ENCODE measurements at regions not wholly inside any gene's neighbourhood (a gene's known extent, or its start where the extent isn't known, plus 50 kb on each side); places are given as distances from the start of the nearest gene placed in this dataset.
"Not testable (repeated sequence)": the region's sequence is repeated elsewhere in the genome, so short reads cannot be mapped to it uniquely, and the experiment has no call there.

DNA sequence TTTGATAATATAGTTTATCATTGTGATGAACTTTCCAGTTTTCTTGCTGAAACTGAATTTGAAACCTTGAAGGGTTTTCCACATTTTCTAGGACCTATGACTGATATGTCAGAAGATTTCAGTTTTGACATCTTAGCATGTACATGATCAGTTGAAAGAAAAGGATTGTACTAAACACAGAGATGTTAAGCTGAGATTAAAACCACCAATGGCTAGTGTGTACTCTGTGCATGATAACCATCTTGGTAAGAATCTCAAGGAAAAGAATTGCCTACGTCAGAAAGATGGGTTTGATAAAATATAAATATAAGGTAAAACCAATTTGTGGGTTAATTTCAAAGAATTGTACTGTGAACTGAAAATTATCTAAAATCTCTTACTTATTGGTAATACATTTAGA is 776.4 kb downstream of the GATA3 start:
- DNase-seq (ENCODE audit: low read depth in 2 of 2): no peak
- no peak overlapping the region for H3K4me3 ChIP-seq (replicated peaks in 1 of 2; ENCODE audit: low read depth in 2 of 2, low read length in 2 of 2)
- TF ChIP-seq, protein P1, sequence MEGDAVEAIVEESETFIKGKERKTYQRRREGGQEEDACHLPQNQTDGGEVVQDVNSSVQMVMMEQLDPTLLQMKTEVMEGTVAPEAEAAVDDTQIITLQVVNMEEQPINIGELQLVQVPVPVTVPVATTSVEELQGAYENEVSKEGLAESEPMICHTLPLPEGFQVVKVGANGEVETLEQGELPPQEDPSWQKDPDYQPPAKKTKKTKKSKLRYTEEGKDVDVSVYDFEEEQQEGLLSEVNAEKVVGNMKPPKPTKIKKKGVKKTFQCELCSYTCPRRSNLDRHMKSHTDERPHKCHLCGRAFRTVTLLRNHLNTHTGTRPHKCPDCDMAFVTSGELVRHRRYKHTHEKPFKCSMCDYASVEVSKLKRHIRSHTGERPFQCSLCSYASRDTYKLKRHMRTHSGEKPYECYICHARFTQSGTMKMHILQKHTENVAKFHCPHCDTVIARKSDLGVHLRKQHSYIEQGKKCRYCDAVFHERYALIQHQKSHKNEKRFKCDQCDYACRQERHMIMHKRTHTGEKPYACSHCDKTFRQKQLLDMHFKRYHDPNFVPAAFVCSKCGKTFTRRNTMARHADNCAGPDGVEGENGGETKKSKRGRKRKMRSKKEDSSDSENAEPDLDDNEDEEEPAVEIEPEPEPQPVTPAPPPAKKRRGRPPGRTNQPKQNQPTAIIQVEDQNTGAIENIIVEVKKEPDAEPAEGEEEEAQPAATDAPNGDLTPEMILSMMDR (IDR thresholded peaks at IDR 0.05; ENCODE audit: low read depth, low read length): no peak

GRCh38 chr10:8835453-8836167 is 781.1 kb downstream of the GATA3 start:
- DNase-seq (ENCODE audit: low read depth in 2 of 2): no peak
- TF ChIP-seq, protein P1 (IDR thresholded peaks at IDR 0.05; ENCODE audit: low read depth, low read length): no peak
- no peak overlapping the region for H3K4me3 ChIP-seq (replicated peaks in 1 of 2; ENCODE audit: low read depth in 2 of 2, low read length in 2 of 2)

DNA sequence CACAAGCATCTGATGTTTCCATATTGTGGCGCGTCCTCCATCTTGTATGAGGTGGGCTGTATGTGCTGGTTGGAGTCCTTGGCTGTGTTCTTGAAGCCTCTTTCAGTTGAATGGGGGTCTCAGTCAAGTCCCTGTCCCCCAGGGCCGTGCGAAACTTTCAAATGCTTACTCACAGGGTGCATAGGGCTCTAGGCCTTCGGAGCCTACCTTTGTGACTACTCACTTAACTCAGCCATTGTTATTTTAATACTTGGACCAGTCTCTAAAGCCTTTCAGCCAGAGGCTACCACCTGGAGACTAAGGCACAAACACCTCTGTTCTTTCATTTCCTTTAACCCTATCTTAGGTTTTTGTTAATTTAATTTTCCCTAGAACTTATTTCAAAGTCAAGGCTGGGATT is 785.9 kb downstream of the GATA3 start:
- TF ChIP-seq, protein P1 (IDR thresholded peaks at IDR 0.05; ENCODE audit: low read depth, low read length): no peak
- no peak for DNase-seq (ENCODE audit: low read depth in 2 of 2)
- H3K4me3 ChIP-seq (replicated peaks in 1 of 2; ENCODE audit: low read depth in 2 of 2, low read length in 2 of 2): no peak overlapping the region

GRCh38 chr10:8844141-8844540 is 789.7 kb downstream of the GATA3 start:
- DNase-seq (ENCODE audit: low read depth in 2 of 2): no peak
- TF ChIP-seq, protein P1 (IDR thresholded peaks at IDR 0.05; ENCODE audit: low read depth, low read length): no peak
- no peak overlapping the region for H3K4me3 ChIP-seq (replicated peaks in 1 of 2; ENCODE audit: low read depth in 2 of 2, low read length in 2 of 2)

- TF ChIP-seq, protein P1 (IDR thresholded peaks at IDR 0.05; ENCODE audit: low read depth, low read length): no peak
- no peak for DNase-seq (ENCODE audit: low read depth in 2 of 2)
- no peak overlapping the region for H3K4me3 ChIP-seq (replicated peaks in 1 of 2; ENCODE audit: low read depth in 2 of 2, low read length in 2 of 2)
These were observed 798.1 kb downstream of the GATA3 start for GRCh38 chr10:8852546-8852945.

DNA sequence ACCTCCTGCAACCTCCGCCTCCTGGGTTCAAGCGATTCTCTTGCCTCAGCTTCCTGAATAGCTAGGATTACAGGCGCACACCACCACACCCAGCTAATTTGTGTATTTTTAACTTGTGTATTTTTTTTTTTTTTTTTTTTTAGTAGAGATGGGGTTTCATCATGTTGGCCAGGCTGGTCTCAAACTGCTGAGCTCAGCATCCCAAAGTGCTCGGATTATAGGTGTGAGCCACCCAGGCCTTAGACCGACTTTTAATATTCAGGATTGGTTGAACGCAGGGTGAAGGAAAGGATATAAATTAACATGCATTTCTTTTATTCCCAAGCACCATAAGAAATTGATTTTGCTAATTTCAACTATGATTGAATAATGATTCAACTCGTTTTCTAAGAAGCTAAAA is 798.6 kb downstream of the GATA3 start:
- DNase-seq (ENCODE audit: low read depth in 2 of 2): no peak
- TF ChIP-seq, protein P1 (IDR thresholded peaks at IDR 0.05; ENCODE audit: low read depth, low read length): no peak
- no peak overlapping the region for H3K4me3 ChIP-seq (replicated peaks in 1 of 2; ENCODE audit: low read depth in 2 of 2, low read length in 2 of 2)

GRCh38 chr10:8868924-8869323 is 814.4 kb downstream of the GATA3 start:
- not testable (repeated sequence) for H3K4me3 ChIP-seq (replicated peaks in 1 of 2; ENCODE audit: low read depth in 2 of 2, low read length in 2 of 2); DNase-seq (ENCODE audit: low read depth in 2 of 2)
